ENCODE measurements at regions not wholly inside any gene's neighbourhood (a gene's known extent, or its start where the extent isn't known, plus 50 kb on each side); places are given as distances from the start of the nearest gene placed in this dataset.

GRCh38 chr15:45941367-45941766, 306.5 kb downstream of the SQOR start:
- H3K4me3 Mint-ChIP-seq = no peak overlapping the region
- no peaks in the 10 kb centered on the region for H3K36me3 Mint-ChIP-seq (ENCODE audit: low read depth)
- DNase-seq (ENCODE audit: low spot score) = no peak

GRCh38 chr15:45943240-45943639, 308.4 kb downstream of the SQOR start:
- peaks cover 3% of the 10 kb centered on the region for H3K9me3 Mint-ChIP-seq
- no peaks in the 10 kb centered on the region for H3K27me3 Mint-ChIP-seq (ENCODE audit: insufficient read depth)
- no peak overlapping the region for H3K27ac Mint-ChIP-seq
- H3K4me3 Mint-ChIP-seq = no peak overlapping the region
- no peaks in the 10 kb centered on the region for H3K4me1 Mint-ChIP-seq (ENCODE audit: low read depth)
- no peak for DNase-seq (ENCODE audit: low spot score)
- H3K36me3 Mint-ChIP-seq (ENCODE audit: low read depth) = no peaks in the 10 kb centered on the region
- intact Hi-C loops (cut with micrococcal nuclease) = no loop called here

More at GRCh38 chr15:45941367-45941766, 306.5 kb downstream of the SQOR start:
- Mint-ChIP-seq H3K4me1 (ENCODE audit: low read depth) (no peaks in the 10 kb centered on the region), H3K9me3 (peaks cover 3% of the 10 kb centered on the region), H3K27me3 (ENCODE audit: insufficient read depth) (no peaks in the 10 kb centered on the region), H3K27ac (no peak overlapping the region)
- intact Hi-C loops (cut with micrococcal nuclease) = no loop called here

- no peak overlapping the region for H3K4me3 Mint-ChIP-seq
- H3K9me3 Mint-ChIP-seq = peaks cover 3% of the 10 kb centered on the region
- intact Hi-C loops (cut with micrococcal nuclease) = no loop called here
- H3K4me1 Mint-ChIP-seq (ENCODE audit: low read depth) = no peaks in the 10 kb centered on the region
- H3K27ac Mint-ChIP-seq = no peak overlapping the region
- no peak for DNase-seq (ENCODE audit: low spot score)
- no peaks in the 10 kb centered on the region for H3K27me3 Mint-ChIP-seq (ENCODE audit: insufficient read depth)
- H3K36me3 Mint-ChIP-seq (ENCODE audit: low read depth) = no peaks in the 10 kb centered on the region
Observed at GRCh38 chr15:45946111-45946510, 311.3 kb downstream of the SQOR start.

- no peak overlapping the region for H3K27ac Mint-ChIP-seq
Observed at GRCh38 chr15:45948181-45948621, 313.4 kb downstream of the SQOR start.

GRCh38 chr15:45958924-45959323, 324.1 kb downstream of the SQOR start:
- intact Hi-C loops (cut with micrococcal nuclease) = no loop called here
- DNase-seq (ENCODE audit: low spot score) = no peak
- H3K4me3 Mint-ChIP-seq = no peak overlapping the region

More at GRCh38 chr15:45948181-45948621, 313.4 kb downstream of the SQOR start:
- Mint-ChIP-seq H3K9me3 (peaks cover 8% of the 10 kb centered on the region), H3K4me3 (no peak overlapping the region), H3K36me3 (ENCODE audit: low read depth) (no peaks in the 10 kb centered on the region), H3K27me3 (ENCODE audit: insufficient read depth) (no peaks in the 10 kb centered on the region), H3K4me1 (ENCODE audit: low read depth) (no peaks in the 10 kb centered on the region)
- intact Hi-C loops (cut with micrococcal nuclease) = no loop called here
- DNase-seq (ENCODE audit: low spot score) = no peak

GRCh38 chr15:45962733-45963132, 327.9 kb downstream of the SQOR start:
- no peak overlapping the region for H3K4me3 Mint-ChIP-seq
- no peaks in the 10 kb centered on the region for H3K27me3 Mint-ChIP-seq (ENCODE audit: insufficient read depth)
- intact Hi-C loops (cut with micrococcal nuclease) = no loop called here
- H3K4me1 Mint-ChIP-seq (ENCODE audit: low read depth) = no peaks in the 10 kb centered on the region
- H3K9me3 Mint-ChIP-seq = peaks cover 13% of the 10 kb centered on the region
- H3K27ac Mint-ChIP-seq = no peak overlapping the region
- no peak for DNase-seq (ENCODE audit: low spot score)
- H3K36me3 Mint-ChIP-seq (ENCODE audit: low read depth) = no peaks in the 10 kb centered on the region

More at GRCh38 chr15:45958924-45959323, 324.1 kb downstream of the SQOR start:
- Mint-ChIP-seq H3K4me1 (ENCODE audit: low read depth) (no peaks in the 10 kb centered on the region), H3K9me3 (peaks cover 20% of the 10 kb centered on the region), H3K36me3 (ENCODE audit: low read depth) (no peaks in the 10 kb centered on the region), H3K27me3 (ENCODE audit: insufficient read depth) (no peaks in the 10 kb centered on the region), H3K27ac (no peak overlapping the region)

GRCh38 chr15:45970542-45970941, 335.7 kb downstream of the SQOR start:
- Mint-ChIP-seq H3K27me3 (ENCODE audit: insufficient read depth) (no peaks in the 10 kb centered on the region), H3K4me1 (ENCODE audit: low read depth) (no peaks in the 10 kb centered on the region), H3K4me3 (no peak overlapping the region), H3K9me3 (peaks cover 5% of the 10 kb centered on the region), H3K27ac (no peak overlapping the region), H3K36me3 (ENCODE audit: low read depth) (no peaks in the 10 kb centered on the region)
- no peak for DNase-seq (ENCODE audit: low spot score)
- intact Hi-C loops (cut with micrococcal nuclease) = no loop called here

- H3K9me3 Mint-ChIP-seq = no peaks in the 10 kb centered on the region
- no peaks in the 10 kb centered on the region for H3K36me3 Mint-ChIP-seq (ENCODE audit: low read depth)
- no peaks in the 10 kb centered on the region for H3K4me1 Mint-ChIP-seq (ENCODE audit: low read depth)
- intact Hi-C loops (cut with micrococcal nuclease) = no loop called here
- no peak overlapping the region for H3K4me3 Mint-ChIP-seq
- H3K27ac Mint-ChIP-seq = no peak overlapping the region
- no peaks in the 10 kb centered on the region for H3K27me3 Mint-ChIP-seq (ENCODE audit: insufficient read depth)
- DNase-seq (ENCODE audit: low spot score) = no peak
Observed at GRCh38 chr15:45980366-45980765, 345.5 kb downstream of the SQOR start.

GRCh38 chr15:45981625-45982024, 346.8 kb downstream of the SQOR start:
- no peaks in the 10 kb centered on the region for H3K36me3 Mint-ChIP-seq (ENCODE audit: low read depth)
- H3K4me1 Mint-ChIP-seq (ENCODE audit: low read depth) = no peaks in the 10 kb centered on the region
- intact Hi-C loops (cut with micrococcal nuclease) = no loop called here
- H3K27me3 Mint-ChIP-seq (ENCODE audit: insufficient read depth) = no peaks in the 10 kb centered on the region
- peaks cover 5% of the 10 kb centered on the region for H3K9me3 Mint-ChIP-seq
- H3K4me3 Mint-ChIP-seq = no peak overlapping the region
- no peak for DNase-seq (ENCODE audit: low spot score)
- no peak overlapping the region for H3K27ac Mint-ChIP-seq

GRCh38 chr15:45991863-45992262, 357.0 kb downstream of the SQOR start:
- DNase-seq (ENCODE audit: low spot score) = no peak
- intact Hi-C loops (cut with micrococcal nuclease) = no loop called here
- no peak overlapping the region for H3K4me3 Mint-ChIP-seq
- no peaks in the 10 kb centered on the region for H3K36me3 Mint-ChIP-seq (ENCODE audit: low read depth)
- no peaks in the 10 kb centered on the region for H3K4me1 Mint-ChIP-seq (ENCODE audit: low read depth)
- no peaks in the 10 kb centered on the region for H3K27me3 Mint-ChIP-seq (ENCODE audit: insufficient read depth)
- no peak overlapping the region for H3K27ac Mint-ChIP-seq
- peaks cover 12% of the 10 kb centered on the region for H3K9me3 Mint-ChIP-seq

GRCh38 chr15:45993072-45993471, 358.2 kb downstream of the SQOR start:
- intact Hi-C loops (cut with micrococcal nuclease) = no loop called here
- Mint-ChIP-seq H3K4me3 (no peak overlapping the region), H3K27me3 (ENCODE audit: insufficient read depth) (no peaks in the 10 kb centered on the region), H3K4me1 (ENCODE audit: low read depth) (no peaks in the 10 kb centered on the region), H3K27ac (no peak overlapping the region), H3K36me3 (ENCODE audit: low read depth) (no peaks in the 10 kb centered on the region), H3K9me3 (peaks cover 12% of the 10 kb centered on the region)
- no peak for DNase-seq (ENCODE audit: low spot score)

GRCh38 chr15:45993508-45993907, 358.7 kb downstream of the SQOR start:
- no peak overlapping the region for H3K27ac Mint-ChIP-seq
- H3K36me3 Mint-ChIP-seq (ENCODE audit: low read depth) = no peaks in the 10 kb centered on the region
- intact Hi-C loops (cut with micrococcal nuclease) = no loop called here
- H3K4me1 Mint-ChIP-seq (ENCODE audit: low read depth) = no peaks in the 10 kb centered on the region
- DNase-seq (ENCODE audit: low spot score) = no peak
- H3K4me3 Mint-ChIP-seq = no peak overlapping the region
- H3K9me3 Mint-ChIP-seq = peaks cover 12% of the 10 kb centered on the region
- H3K27me3 Mint-ChIP-seq (ENCODE audit: insufficient read depth) = no peaks in the 10 kb centered on the region

- Mint-ChIP-seq H3K9me3 (peaks cover 9% of the 10 kb centered on the region), H3K4me3 (no peak overlapping the region), H3K36me3 (ENCODE audit: low read depth) (no peaks in the 10 kb centered on the region), H3K27me3 (ENCODE audit: insufficient read depth) (no peaks in the 10 kb centered on the region), H3K4me1 (ENCODE audit: low read depth) (no peaks in the 10 kb centered on the region), H3K27ac (no peak overlapping the region)
- intact Hi-C loops (cut with micrococcal nuclease) = no loop called here
- no peak for DNase-seq (ENCODE audit: low spot score)
Observed at GRCh38 chr15:45995800-45996199, 361.0 kb downstream of the SQOR start.

- DNase-seq (ENCODE audit: low spot score) = no peak
- Mint-ChIP-seq H3K4me1 (ENCODE audit: low read depth) (no peaks in the 10 kb centered on the region), H3K4me3 (no peak overlapping the region), H3K36me3 (ENCODE audit: low read depth) (no peaks in the 10 kb centered on the region), H3K27ac (no peak overlapping the region), H3K9me3 (peaks cover 30% of the 10 kb centered on the region), H3K27me3 (ENCODE audit: insufficient read depth) (no peaks in the 10 kb centered on the region)
- intact Hi-C loops (cut with micrococcal nuclease) = no loop called here
Observed at GRCh38 chr15:46014532-46014931, 379.7 kb downstream of the SQOR start.
